Kidney (tissue), 13 donors: ENCODE measurements at regions not wholly inside any gene's neighbourhood (a gene's known extent, or its start where the extent isn't known, plus 50 kb on each side); places are given as distances from the start of the nearest gene placed in this dataset.

Experiments
- DNase-seq, 5 donors: peaks; one replicate each; pipeline ENCODE4 v3.0.0-alpha.2; 2013 to 2020
- FAIRE-seq: peaks from 2 replicates; lab custom pipeline; 2012; peaks lifted over from hg19 to GRCh38; lab: Jason Lieb, UNC
- H3K27ac ChIP-seq, 2 donors: one replicate each; pipeline ENCODE4 v1.7.0; 2013; ENCODE audit warnings: low read depth in 2 of 2, low read length in 2 of 2, inconsistent platforms in 1 of 2
- H3K27me3 ChIP-seq: one replicate; pipeline ENCODE4 v1.7.1; 2013; ENCODE audit warnings: low read length, inconsistent platforms; ENCODE audit not compliant: control insufficient read depth, insufficient read depth
- H3K36me3 ChIP-seq, 3 donors: one replicate each; pipeline versions ENCODE4 v1.7.0 to v1.7.1; 2013; ENCODE audit warnings: low read length in 3 of 3, control low read depth in 1 of 3, inconsistent platforms in 1 of 3; ENCODE audit not compliant: insufficient read depth in 3 of 3, control insufficient read depth in 2 of 3
- H3K4me1 ChIP-seq, 3 donors: one replicate each; pipeline versions ENCODE4 v1.7.0 to v1.7.1; 2013; ENCODE audit warnings: low read length in 3 of 3, inconsistent platforms in 1 of 3, low read depth in 1 of 3; ENCODE audit not compliant: control insufficient read depth in 2 of 3, insufficient read depth in 2 of 3
- H3K4me3 ChIP-seq, 3 donors: one replicate each; pipeline versions ENCODE4 v1.7.0 to v1.8.1; 2013; ENCODE audit warnings: low read length in 3 of 3, control low read depth in 1 of 3, inconsistent platforms in 1 of 3
- H3K9ac ChIP-seq, 3 donors: one replicate each; pipeline versions ENCODE4 v1.7.0 to v1.7.1; 2013; ENCODE audit warnings: low read length in 3 of 3, control low read depth in 1 of 3, inconsistent platforms in 1 of 3
- H3K9me3 ChIP-seq, 3 donors: one replicate each; pipeline versions ENCODE4 v1.7.0 to v1.7.1; 2013; ENCODE audit warnings: low read length in 3 of 3, control low read depth in 1 of 3, inconsistent platforms in 1 of 3; ENCODE audit not compliant: control insufficient read depth in 2 of 3, insufficient read depth in 1 of 3
- CTCF ChIP-seq: IDR thresholded peaks from 3 replicates; pipeline ENCODE4 v1.5.1; 2012; ENCODE audit warnings: mild to moderate bottlenecking, moderate library complexity, borderline replicate concordance; ENCODE audit not compliant: insufficient read depth; ENCODE audit errors: extremely low read depth
- intact Hi-C: fragments of 100-400 bp; cut with DNase I; formaldehyde crosslinking; loops from one replicate; pipeline ENCODE4 v1.11.1; 2022
- donor health status: control.
- donor health status: control.
- donor health status: control.
- donor health status: control.
- donor health status: control.
- donor health status: DM: yes; HTN: yes; CAD: no.
- donor health status: Normal renal cell carcinoma (clear cell type).

GRCh38 chr14:85895603-85896002 lies 365.7 kb downstream of the FLRT2 start:
- Histone ChIP-seq H3K9me3 (no peaks in the 10 kb centered on the region), H3K27me3 (no peaks in the 10 kb centered on the region), H3K36me3 (no peaks in the 10 kb centered on the region), H3K9ac (no peak overlapping the region), H3K4me3 (no peak overlapping the region), H3K27ac (no peak overlapping the region), H3K4me1 (no peaks in the 10 kb centered on the region)
- no peak for TF ChIP-seq CTCF
- intact Hi-C loops, result no loop called here
- FAIRE-seq (no peak), DNase-seq (peak in 1 of 5 donors; percentile 37)

- Histone ChIP-seq H3K4me1 (no peaks in the 10 kb centered on the region), H3K9me3 (no peaks in the 10 kb centered on the region), H3K4me3 (no peak overlapping the region), H3K27me3 (no peaks in the 10 kb centered on the region), H3K9ac (no peak overlapping the region), H3K36me3 (no peaks in the 10 kb centered on the region), H3K27ac (no peak overlapping the region)
- intact Hi-C loops, result no loop called here
- FAIRE-seq (no peak), DNase-seq (peak in 1 of 5 donors; percentile 15)
- TF ChIP-seq CTCF, result no peak
Measured at GRCh38 chr14:85892251-85892650, 362.3 kb downstream of the FLRT2 start.

- Histone ChIP-seq H3K27ac (no peak overlapping the region), H3K9ac (no peak overlapping the region), H3K9me3 (no peaks in the 10 kb centered on the region), H3K4me3 (no peak overlapping the region), H3K4me1 (no peaks in the 10 kb centered on the region), H3K36me3 (no peaks in the 10 kb centered on the region), H3K27me3 (no peaks in the 10 kb centered on the region)
- intact Hi-C loops, result no loop called here
- no peak for TF ChIP-seq CTCF
- FAIRE-seq (no peak), DNase-seq (no peak)
Measured at GRCh38 chr14:85883966-85884365, 354.0 kb downstream of the FLRT2 start.

GRCh38 chr14:85883101-85883500 lies 353.2 kb downstream of the FLRT2 start:
- H3K4me3 ChIP-seq, result no peak overlapping the region

More at GRCh38 chr14:85883101-85883500, 353.2 kb downstream of the FLRT2 start:
- no peak overlapping the region for H3K9ac ChIP-seq
- no peaks in the 10 kb centered on the region for H3K9me3 ChIP-seq
- intact Hi-C loops, result no loop called here
- no peak overlapping the region for H3K27ac ChIP-seq
- TF ChIP-seq CTCF, result no peak
- DNase-seq (no peak), FAIRE-seq (no peak)
- H3K27me3 ChIP-seq, result no peaks in the 10 kb centered on the region
- H3K4me1 ChIP-seq, result no peaks in the 10 kb centered on the region
- H3K36me3 ChIP-seq, result no peaks in the 10 kb centered on the region
